ENCODE measurements at regions not wholly inside any gene's neighbourhood (a gene's known extent, or its start where the extent isn't known, plus 50 kb on each side); places are given as distances from the start of the nearest gene placed in this dataset.
"Not testable (repeated sequence)": the region's sequence is repeated elsewhere in the genome, so short reads cannot be mapped to it uniquely, and the experiment has no call there.

GRCh38 chr16:21526923-21527807 is 72.2 kb upstream of the METTL9 start:
- 67 to 82% (median 79%) methylated on average over 20 of the region's 20 CpGs for WGBS, 3 donors
- H3K27ac ChIP-seq (ENCODE audit: low read depth, low read length): no peak overlapping the region

GRCh38 chr16:21529060-21529658 is 70.2 kb upstream of the METTL9 start:
- H3K27ac ChIP-seq (ENCODE audit: low read depth, low read length): not testable (repeated sequence)
- 71 to 89% (median 82%) methylated on average over 14 of the region's 14 CpGs for WGBS, 3 donors

GRCh38 chr16:21530729-21531383 is 68.5 kb upstream of the METTL9 start:
- 69 to 79% (median 70%) methylated on average over 7 of the region's 8 CpGs for WGBS, 3 donors
- not testable (repeated sequence) for H3K27ac ChIP-seq (ENCODE audit: low read depth, low read length)

DNA sequence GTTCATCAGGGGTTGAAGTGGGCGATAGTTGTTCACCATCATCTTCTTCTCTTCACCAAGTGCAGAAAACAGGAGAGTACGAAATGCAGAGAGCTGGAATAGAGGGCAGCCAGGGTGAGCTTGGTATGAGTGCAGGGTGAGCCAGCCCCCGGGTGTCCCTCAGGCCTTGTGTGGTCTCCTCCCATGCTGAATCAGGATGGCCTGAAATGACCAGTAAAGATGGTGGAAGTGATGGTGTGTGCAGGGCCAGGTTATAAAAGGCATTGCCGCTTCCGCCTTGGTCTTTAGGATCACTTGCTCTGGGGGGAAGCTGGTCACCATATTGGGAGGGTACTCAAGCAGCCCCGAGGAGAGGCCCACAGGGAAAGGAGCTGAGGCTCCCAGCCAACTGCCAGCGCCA is 66.4 kb upstream of the METTL9 start:
- WGBS, 3 donors: 93 to 98% (median 95%) methylated on average over 6 to 7 of the region's 7 CpGs
- not testable (repeated sequence) for H3K27ac ChIP-seq (ENCODE audit: low read depth, low read length)

- 97 to 99% (median 98%) methylated on average over 7 to 10 of the region's 10 CpGs for WGBS, 3 donors
- H3K27ac ChIP-seq (ENCODE audit: low read depth, low read length): not testable (repeated sequence)
Observed at GRCh38 chr16:21533474-21533873, 65.9 kb upstream of the METTL9 start.

GRCh38 chr16:21534561-21534960 is 64.8 kb upstream of the METTL9 start:
- 86 to 90% (median 90%) methylated on average over 6 of the region's 7 CpGs for WGBS, 3 donors
- not testable (repeated sequence) for H3K27ac ChIP-seq (ENCODE audit: low read depth, low read length)

GRCh38 chr16:21535201-21535600 is 64.2 kb upstream of the METTL9 start:
- WGBS, 3 donors: 81 to 86% (median 82%) methylated on average over 5 of the region's 7 CpGs

GRCh38 chr16:21536740-21537139 is 62.6 kb upstream of the METTL9 start:
- WGBS, 3 donors: 81 to 82% (median 82%) methylated on average over 10 of the region's 16 CpGs

More at GRCh38 chr16:21535201-21535600, 64.2 kb upstream of the METTL9 start:
- H3K27ac ChIP-seq (ENCODE audit: low read depth, low read length): not testable (repeated sequence)

DNA sequence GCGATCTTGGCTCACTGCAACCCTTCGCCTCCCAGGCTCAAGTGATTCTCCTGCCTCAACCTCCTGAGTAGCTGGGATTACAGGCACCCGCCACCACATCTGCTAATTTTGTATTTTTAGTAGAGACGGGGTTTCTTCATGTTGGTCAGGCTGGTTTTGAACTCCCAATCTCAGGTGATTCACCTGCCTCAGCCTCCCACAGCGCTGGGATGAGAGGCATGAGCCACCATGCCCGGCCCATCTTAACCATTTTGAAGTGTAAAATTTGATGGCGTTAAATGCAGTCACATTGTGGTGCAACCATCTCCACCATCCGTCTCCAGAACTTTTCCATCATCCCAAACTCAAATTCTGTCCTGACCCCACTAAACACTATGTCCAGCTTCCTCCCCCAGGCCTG is 61.8 kb upstream of the METTL9 start:
- 94 to 96% (median 95%) methylated on average over 7 of the region's 8 CpGs for WGBS, 3 donors

More at GRCh38 chr16:21536740-21537139, 62.6 kb upstream of the METTL9 start:
- H3K27ac ChIP-seq (ENCODE audit: low read depth, low read length): not testable (repeated sequence)

GRCh38 chr16:21539107-21539618 is 60.2 kb upstream of the METTL9 start:
- H3K27ac ChIP-seq (ENCODE audit: low read depth, low read length): not testable (repeated sequence)
- WGBS, 3 donors: 84 to 90% (median 86%) methylated on average over 9 of the region's 9 CpGs

More for the DNA sequence above, 61.8 kb upstream of the METTL9 start:
- not testable (repeated sequence) for H3K27ac ChIP-seq (ENCODE audit: low read depth, low read length)

GRCh38 chr16:21540770-21541433 is 58.5 kb upstream of the METTL9 start:
- H3K27ac ChIP-seq (ENCODE audit: low read depth, low read length): not testable (repeated sequence)
- WGBS, 3 donors: 61 to 75% (median 71%) methylated on average over 19 to 20 of the region's 21 CpGs

DNA sequence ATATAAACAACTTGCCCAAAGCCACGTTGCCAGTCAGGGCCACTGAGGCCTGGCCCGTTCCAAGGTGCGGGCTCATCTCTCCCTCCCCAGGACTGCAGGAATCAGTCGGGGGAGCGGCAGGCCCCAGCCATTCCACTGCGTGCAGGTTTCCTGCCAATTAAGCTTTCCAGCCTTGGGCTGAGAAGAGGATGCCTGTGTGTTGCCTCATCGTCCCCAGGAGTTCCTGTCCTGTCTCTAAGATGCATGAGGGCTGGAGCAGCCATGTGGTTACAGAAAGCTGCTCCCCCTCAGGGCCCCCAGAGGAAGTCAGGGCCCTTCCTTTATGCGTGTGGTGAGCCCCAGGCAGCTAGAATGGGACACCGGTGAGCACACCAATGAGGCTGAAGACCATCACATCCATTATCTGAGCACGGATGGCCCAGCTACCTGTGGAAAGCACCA is 57.7 kb upstream of the METTL9 start:
- H3K27ac ChIP-seq (ENCODE audit: low read depth, low read length): not testable (repeated sequence)
- 21 to 60% (median 31%) methylated on average over 8 to 9 of the region's 10 CpGs for WGBS, 3 donors

- not testable (repeated sequence) for H3K27ac ChIP-seq (ENCODE audit: low read depth, low read length)
- 70 to 84% (median 77%) methylated on average over 8 to 10 of the region's 15 CpGs for WGBS, 3 donors
Observed at GRCh38 chr16:21542075-21542474, 57.3 kb upstream of the METTL9 start.

GRCh38 chr16:21542491-21543124 is 56.8 kb upstream of the METTL9 start:
- H3K27ac ChIP-seq (ENCODE audit: low read depth, low read length): not testable (repeated sequence)
- 61 to 76% (median 75%) methylated on average over 6 to 8 of the region's 15 CpGs for WGBS, 3 donors

GRCh38 chr16:21543151-21543836 is 56.1 kb upstream of the METTL9 start:
- not testable (repeated sequence) for H3K27ac ChIP-seq (ENCODE audit: low read depth, low read length)
- 71 to 75% (median 71%) methylated on average over 11 to 12 of the region's 12 CpGs for WGBS, 3 donors

DNA sequence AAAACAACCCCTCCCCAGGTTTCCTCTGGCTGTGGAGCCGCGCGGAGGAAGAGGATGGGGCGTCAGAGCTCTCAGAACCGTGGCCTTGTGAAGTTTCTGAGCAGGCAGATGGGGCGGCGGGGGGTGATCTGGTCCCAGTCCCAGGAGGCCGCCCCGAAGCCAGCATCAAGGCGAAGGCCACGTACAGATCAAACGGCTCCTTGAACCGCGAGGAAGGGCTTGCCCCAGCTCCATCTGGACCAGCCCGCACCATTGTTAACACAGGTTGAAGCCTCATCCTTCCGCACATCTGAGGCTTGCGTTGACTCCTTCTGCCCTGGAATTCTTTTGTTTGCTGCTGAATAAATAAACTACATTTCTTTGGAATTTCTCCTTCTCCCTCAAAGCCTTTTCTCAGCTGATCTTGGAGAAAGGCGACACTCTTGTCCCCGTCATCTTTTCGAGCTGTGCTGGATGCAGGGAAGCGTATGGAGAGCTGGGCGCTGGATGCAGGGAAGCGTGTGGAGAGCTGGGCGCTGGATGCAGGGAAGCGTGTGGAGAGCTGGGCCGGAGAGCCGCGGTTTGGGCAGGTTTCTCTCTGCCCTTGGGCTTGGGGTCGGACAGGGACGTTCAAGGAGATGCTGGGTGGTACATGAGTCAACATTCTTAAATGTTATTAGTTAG is 53.6 kb upstream of the METTL9 start:
- WGBS, 3 donors: 49 to 87% (median 81%) methylated on average over 25 to 28 of the region's 30 CpGs
- H3K27ac ChIP-seq (ENCODE audit: low read depth, low read length): not testable (repeated sequence)

DNA sequence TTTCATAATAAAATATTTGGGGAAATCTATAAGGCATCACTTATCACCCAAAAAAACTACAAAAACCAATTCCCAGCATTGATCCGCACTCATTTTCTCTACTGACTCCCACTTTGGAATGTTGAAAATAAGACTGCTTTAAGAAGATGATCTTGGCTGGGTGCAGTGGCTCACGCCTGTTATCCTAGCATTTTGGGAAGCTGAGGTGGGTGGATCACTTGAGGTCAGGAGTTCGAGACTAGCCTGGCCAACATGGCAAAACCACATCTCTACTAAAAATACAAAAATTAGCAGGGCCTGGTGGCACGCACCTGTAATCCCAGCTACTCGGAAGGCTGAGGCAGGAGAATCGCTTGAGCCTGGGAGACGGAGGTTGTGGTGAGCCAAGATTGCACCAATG is 50.0 kb upstream of the METTL9 start:
- WGBS, 3 donors: 84 to 91% (median 91%) methylated on average over 5 to 6 of the region's 7 CpGs
- not testable (repeated sequence) for H3K27ac ChIP-seq (ENCODE audit: low read depth, low read length)
